ENCODE measurements at regions not wholly inside any gene's neighbourhood (a gene's known extent, or its start where the extent isn't known, plus 50 kb on each side); places are given as distances from the start of the nearest gene placed in this dataset.

DNA sequence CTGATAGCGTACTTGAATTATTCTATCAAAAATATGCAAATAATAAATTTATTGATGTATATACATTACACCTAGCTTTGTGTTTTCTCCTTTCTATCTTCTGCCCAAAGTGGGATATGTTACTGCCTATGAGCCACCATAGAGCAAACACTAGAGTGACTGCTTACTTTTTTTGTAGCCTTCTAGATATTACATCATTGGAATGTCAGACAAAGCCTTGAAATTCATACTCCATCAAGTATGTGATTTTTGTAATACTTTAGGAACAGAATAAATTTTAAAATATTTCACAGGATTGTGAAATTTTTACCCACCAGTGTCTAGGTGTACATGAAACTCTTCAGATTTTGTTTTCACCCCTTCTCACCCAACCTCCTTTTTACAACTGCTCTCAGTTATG lies 787.6 kb downstream of the USP25 start:
- Histone ChIP-seq H3K36me3 (no peaks in the 10 kb centered on the region), H3K27me3 (no peaks in the 10 kb centered on the region), H3K4me3 (no peak overlapping the region), H3K4me1 (peaks cover 0 to 11% (median 4%) of the 10 kb centered on the region in 9 donors), H3K9me3 (peaks cover 0 to 20% (median 9%) of the 10 kb centered on the region in 11 donors), H3K27ac (no peak overlapping the region)
- no peak for DNase-seq
- TF ChIP-seq, protein P1, sequence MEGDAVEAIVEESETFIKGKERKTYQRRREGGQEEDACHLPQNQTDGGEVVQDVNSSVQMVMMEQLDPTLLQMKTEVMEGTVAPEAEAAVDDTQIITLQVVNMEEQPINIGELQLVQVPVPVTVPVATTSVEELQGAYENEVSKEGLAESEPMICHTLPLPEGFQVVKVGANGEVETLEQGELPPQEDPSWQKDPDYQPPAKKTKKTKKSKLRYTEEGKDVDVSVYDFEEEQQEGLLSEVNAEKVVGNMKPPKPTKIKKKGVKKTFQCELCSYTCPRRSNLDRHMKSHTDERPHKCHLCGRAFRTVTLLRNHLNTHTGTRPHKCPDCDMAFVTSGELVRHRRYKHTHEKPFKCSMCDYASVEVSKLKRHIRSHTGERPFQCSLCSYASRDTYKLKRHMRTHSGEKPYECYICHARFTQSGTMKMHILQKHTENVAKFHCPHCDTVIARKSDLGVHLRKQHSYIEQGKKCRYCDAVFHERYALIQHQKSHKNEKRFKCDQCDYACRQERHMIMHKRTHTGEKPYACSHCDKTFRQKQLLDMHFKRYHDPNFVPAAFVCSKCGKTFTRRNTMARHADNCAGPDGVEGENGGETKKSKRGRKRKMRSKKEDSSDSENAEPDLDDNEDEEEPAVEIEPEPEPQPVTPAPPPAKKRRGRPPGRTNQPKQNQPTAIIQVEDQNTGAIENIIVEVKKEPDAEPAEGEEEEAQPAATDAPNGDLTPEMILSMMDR (IDR thresholded peaks at IDR 0.05), result no peak
- intact Hi-C loops (cut with DNase I), result no loop called here
- WGBS, 2 donors, result 100% methylated on average over 1 of the region's 1 CpG
- ATAC-seq, result no peak

DNA sequence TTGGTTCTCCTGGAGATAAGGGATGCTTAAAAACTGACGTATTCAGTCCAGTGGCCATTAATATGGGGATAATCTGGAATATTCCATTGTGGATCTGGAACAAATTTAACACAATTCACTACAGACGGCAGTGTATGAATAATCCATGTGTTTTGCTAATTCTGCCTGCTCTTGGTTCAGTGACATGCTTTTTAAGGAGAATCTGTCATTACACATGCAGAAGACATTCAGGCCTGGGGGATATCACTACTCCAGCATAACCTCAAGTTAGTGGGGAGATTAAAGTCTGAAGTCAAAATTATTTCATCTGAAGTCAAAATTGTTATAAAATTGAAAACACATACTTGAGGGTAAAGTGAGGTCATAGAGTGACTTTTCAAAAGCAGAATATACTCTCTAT lies 789.3 kb downstream of the USP25 start:
- intact Hi-C loops (cut with DNase I), result no loop called here
- DNase-seq (no peak), ATAC-seq (no peak)
- no peak overlapping the region for H3K4me3 ChIP-seq
- TF ChIP-seq, protein P1 (IDR thresholded peaks at IDR 0.05), result no peak
- peaks cover 0 to 19% (median 9%) of the 10 kb centered on the region in 11 donors for H3K9me3 ChIP-seq
- 73 to 74% methylated on average over 2 of the region's 2 CpGs for WGBS, 2 donors
- H3K4me1 ChIP-seq, result peaks cover 0 to 15% (median 4%) of the 10 kb centered on the region in 9 donors
- H3K27ac ChIP-seq, result no peak overlapping the region
- no peaks in the 10 kb centered on the region for H3K27me3 ChIP-seq
- H3K36me3 ChIP-seq, result no peaks in the 10 kb centered on the region

DNA sequence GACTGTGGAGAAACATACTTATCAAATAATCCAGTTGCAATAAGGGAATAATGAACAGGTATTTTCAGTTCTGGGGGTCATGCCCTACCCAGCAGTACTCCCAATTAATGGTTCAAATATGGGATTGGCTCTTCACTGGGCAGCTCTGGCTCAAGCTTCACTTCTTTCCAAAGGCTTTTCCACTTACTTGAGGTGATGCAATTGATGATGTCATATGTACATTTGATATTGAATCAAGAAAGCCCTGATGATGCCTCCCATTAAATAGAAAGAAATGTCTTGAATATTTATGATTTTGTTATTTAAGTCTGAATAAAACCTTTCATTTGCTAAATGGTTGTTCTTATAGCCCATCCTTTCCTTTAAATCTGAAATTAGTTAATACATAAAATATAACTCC lies 789.9 kb downstream of the USP25 start:
- Histone ChIP-seq H3K36me3 (no peaks in the 10 kb centered on the region), H3K27ac (no peak overlapping the region), H3K9me3 (peaks cover 0 to 17% (median 9%) of the 10 kb centered on the region in 11 donors), H3K27me3 (no peaks in the 10 kb centered on the region), H3K4me1 (peaks cover 0 to 15% (median 4%) of the 10 kb centered on the region in 9 donors), H3K4me3 (no peak overlapping the region)
- DNase-seq, result no peak
- ATAC-seq, result no peak
- intact Hi-C loops (cut with DNase I), result no loop called here
- TF ChIP-seq, protein P1 (IDR thresholded peaks at IDR 0.05), result no peak

DNA sequence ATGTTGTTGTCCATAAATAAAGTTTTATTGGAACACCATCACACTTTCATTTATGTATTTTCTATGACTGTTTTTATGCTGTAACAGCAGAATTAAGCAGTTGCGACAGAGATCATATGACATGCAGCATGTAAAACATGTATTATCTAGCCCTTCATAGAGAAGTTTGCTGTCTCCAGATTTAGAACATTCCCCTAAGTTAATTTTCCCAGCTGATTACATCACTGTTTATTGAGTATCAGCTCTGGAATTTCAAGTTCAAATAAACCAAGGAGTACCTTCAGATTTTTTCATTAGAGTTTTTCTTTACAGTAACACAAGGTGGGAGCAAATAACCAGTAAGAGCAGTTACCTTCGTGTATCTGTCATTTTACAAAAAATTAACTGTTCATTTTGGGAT lies 792.8 kb downstream of the USP25 start:
- intact Hi-C loops (cut with DNase I), result no loop called here
- Histone ChIP-seq H3K4me1 (peaks cover 0 to 20% (median 4%) of the 10 kb centered on the region in 9 donors), H3K9me3 (peaks cover 0 to 12% (median 0%) of the 10 kb centered on the region in 11 donors), H3K36me3 (no peaks in the 10 kb centered on the region), H3K4me3 (no peak overlapping the region), H3K27ac (no peak overlapping the region), H3K27me3 (no peaks in the 10 kb centered on the region)
- WGBS, 2 donors, result 74 to 84% methylated on average over 2 of the region's 2 CpGs
- TF ChIP-seq, protein P1 (IDR thresholded peaks at IDR 0.05), result no peak
- ATAC-seq (no peak), DNase-seq (no peak)
